ENCODE measurements at regions not wholly inside any gene's neighbourhood (a gene's known extent, or its start where the extent isn't known, plus 50 kb on each side); places are given as distances from the start of the nearest gene placed in this dataset.

GRCh38 chr9:24824607-24825006 is 278.9 kb upstream of the IZUMO3 start:
- Mint-ChIP-seq H3K4me1 (ENCODE audit: unreplicated experiment) (peaks cover 4% of the 10 kb centered on the region), H3K27ac (ENCODE audit: unreplicated experiment) (no peak overlapping the region), H3K9me3 (ENCODE audit: unreplicated experiment) (no peaks in the 10 kb centered on the region), H3K4me3 (ENCODE audit: unreplicated experiment) (no peak overlapping the region), H3K36me3 (ENCODE audit: low read depth, unreplicated experiment) (no peaks in the 10 kb centered on the region), H3K27me3 (ENCODE audit: unreplicated experiment) (no peaks in the 10 kb centered on the region)
- DNase-seq (ENCODE audit: low spot score), result no peak
- TF ChIP-seq CTCF (IDR thresholded peaks at IDR 0.05; ENCODE audit: unreplicated experiment), result no peak

GRCh38 chr9:24820196-24820595 is 274.5 kb upstream of the IZUMO3 start:
- DNase-seq (ENCODE audit: low spot score), result no peak
- Mint-ChIP-seq H3K4me1 (ENCODE audit: unreplicated experiment) (no peaks in the 10 kb centered on the region), H3K36me3 (ENCODE audit: low read depth, unreplicated experiment) (no peaks in the 10 kb centered on the region), H3K9me3 (ENCODE audit: unreplicated experiment) (no peaks in the 10 kb centered on the region), H3K27ac (ENCODE audit: unreplicated experiment) (no peak overlapping the region), H3K27me3 (ENCODE audit: unreplicated experiment) (no peaks in the 10 kb centered on the region), H3K4me3 (ENCODE audit: unreplicated experiment) (no peak overlapping the region)
- no peak for TF ChIP-seq CTCF (IDR thresholded peaks at IDR 0.05; ENCODE audit: unreplicated experiment)

GRCh38 chr9:24817756-24818155 is 272.1 kb upstream of the IZUMO3 start:
- Mint-ChIP-seq H3K27me3 (ENCODE audit: unreplicated experiment) (no peaks in the 10 kb centered on the region), H3K4me3 (ENCODE audit: unreplicated experiment) (no peak overlapping the region), H3K27ac (ENCODE audit: unreplicated experiment) (no peak overlapping the region), H3K4me1 (ENCODE audit: unreplicated experiment) (no peaks in the 10 kb centered on the region), H3K36me3 (ENCODE audit: low read depth, unreplicated experiment) (no peaks in the 10 kb centered on the region), H3K9me3 (ENCODE audit: unreplicated experiment) (no peaks in the 10 kb centered on the region)
- DNase-seq (ENCODE audit: low spot score), result no peak
- no peak for TF ChIP-seq CTCF (IDR thresholded peaks at IDR 0.05; ENCODE audit: unreplicated experiment)

- H3K36me3 Mint-ChIP-seq (ENCODE audit: low read depth, unreplicated experiment), result no peaks in the 10 kb centered on the region
- no peak overlapping the region for H3K4me3 Mint-ChIP-seq (ENCODE audit: unreplicated experiment)
- TF ChIP-seq CTCF (IDR thresholded peaks at IDR 0.05; ENCODE audit: unreplicated experiment), result no peak
- no peak for DNase-seq (ENCODE audit: low spot score)
- no peaks in the 10 kb centered on the region for H3K9me3 Mint-ChIP-seq (ENCODE audit: unreplicated experiment)
- H3K27ac Mint-ChIP-seq (ENCODE audit: unreplicated experiment), result no peak overlapping the region
- H3K4me1 Mint-ChIP-seq (ENCODE audit: unreplicated experiment), result no peaks in the 10 kb centered on the region
- no peaks in the 10 kb centered on the region for H3K27me3 Mint-ChIP-seq (ENCODE audit: unreplicated experiment)
These were observed 270.3 kb upstream of the IZUMO3 start for GRCh38 chr9:24816006-24816405.

- Mint-ChIP-seq H3K9me3 (ENCODE audit: unreplicated experiment) (no peaks in the 10 kb centered on the region), H3K27me3 (ENCODE audit: unreplicated experiment) (no peaks in the 10 kb centered on the region), H3K27ac (ENCODE audit: unreplicated experiment) (no peak overlapping the region), H3K4me1 (ENCODE audit: unreplicated experiment) (no peaks in the 10 kb centered on the region), H3K36me3 (ENCODE audit: low read depth, unreplicated experiment) (no peaks in the 10 kb centered on the region), H3K4me3 (ENCODE audit: unreplicated experiment) (no peak overlapping the region)
- TF ChIP-seq CTCF (IDR thresholded peaks at IDR 0.05; ENCODE audit: unreplicated experiment), result no peak
- no peak for DNase-seq (ENCODE audit: low spot score)
These were observed 255.6 kb upstream of the IZUMO3 start for GRCh38 chr9:24801344-24801743.
